ENCODE measurements at regions not wholly inside any gene's neighbourhood (a gene's known extent, or its start where the extent isn't known, plus 50 kb on each side); places are given as distances from the start of the nearest gene placed in this dataset.
A peak's percentile ranks its signal among the peaks of the same experiment; 100 is the strongest.
"Not testable (repeated sequence)": the region's sequence is repeated elsewhere in the genome, so short reads cannot be mapped to it uniquely, and the experiment has no call there.

- no peak for DNase-seq (ENCODE audit: low spot score)
Observed at GRCh38 chr5:82754036-82754746, 323.0 kb downstream of the TMEM167A start.

- no peak for DNase-seq (ENCODE audit: low spot score)
Observed at GRCh38 chr5:82753374-82753773, 323.8 kb downstream of the TMEM167A start.

GRCh38 chr5:82749461-82749820, 327.8 kb downstream of the TMEM167A start:
- peak; percentile 89 for DNase-seq (ENCODE audit: low spot score)

GRCh38 chr5:82748688-82749460, 328.3 kb downstream of the TMEM167A start:
- DNase-seq (ENCODE audit: low spot score), result peak; percentile 36

GRCh38 chr5:82747986-82748385, 329.2 kb downstream of the TMEM167A start:
- no peak for DNase-seq (ENCODE audit: low spot score)

GRCh38 chr5:82745016-82745415, 332.2 kb downstream of the TMEM167A start:
- DNase-seq (ENCODE audit: low spot score), result no peak

GRCh38 chr5:82738681-82739269, 338.4 kb downstream of the TMEM167A start:
- DNase-seq (ENCODE audit: low spot score), result no peak

GRCh38 chr5:82735160-82735789, 341.9 kb downstream of the TMEM167A start:
- DNase-seq (ENCODE audit: low spot score), result peak; percentile 81

GRCh38 chr5:82734347-82734746, 342.8 kb downstream of the TMEM167A start:
- DNase-seq (ENCODE audit: low spot score), result no peak

GRCh38 chr5:82730913-82731312, 346.3 kb downstream of the TMEM167A start:
- no peak for DNase-seq (ENCODE audit: low spot score)

GRCh38 chr5:82728926-82729702, 348.1 kb downstream of the TMEM167A start:
- DNase-seq (ENCODE audit: low spot score), result no peak

- no peak for DNase-seq (ENCODE audit: low spot score)
Observed at GRCh38 chr5:82723168-82723567, 354.0 kb downstream of the TMEM167A start.

- no peak for DNase-seq (ENCODE audit: low spot score)
Observed at GRCh38 chr5:82721087-82721410, 356.1 kb downstream of the TMEM167A start.

GRCh38 chr5:82720213-82721086, 356.7 kb downstream of the TMEM167A start:
- DNase-seq (ENCODE audit: low spot score), result no peak

- DNase-seq (ENCODE audit: low spot score), result peak; percentile 11
Observed at GRCh38 chr5:82719368-82719767, 357.8 kb downstream of the TMEM167A start.

GRCh38 chr5:82717738-82718137, 359.5 kb downstream of the TMEM167A start:
- DNase-seq (ENCODE audit: low spot score), result no peak

GRCh38 chr5:82714732-82715131, 362.5 kb downstream of the TMEM167A start:
- not testable (repeated sequence) for DNase-seq (ENCODE audit: low spot score)

- DNase-seq (ENCODE audit: low spot score), result no peak
Observed at GRCh38 chr5:82713811-82714210, 363.4 kb downstream of the TMEM167A start.

GRCh38 chr5:82707741-82708140, 369.5 kb downstream of the TMEM167A start:
- no peak for DNase-seq (ENCODE audit: low spot score)

- no peak for DNase-seq (ENCODE audit: low spot score)
Observed at GRCh38 chr5:82704381-82704780, 372.8 kb downstream of the TMEM167A start.

- no peak for DNase-seq (ENCODE audit: low spot score)
Observed at GRCh38 chr5:82702046-82702445, 375.1 kb downstream of the TMEM167A start.

All from COLO829 (cell line).